Thoracic aorta (tissue), 2 donors: ENCODE measurements at regions not wholly inside any gene's neighbourhood (a gene's known extent, or its start where the extent isn't known, plus 50 kb on each side); places are given as distances from the start of the nearest gene placed in this dataset.

Source experiments
- ATAC-seq: fragments of 150-250 bp; one replicate; pipeline ENCODE4 v1.8.0; 2017; ENCODE audit warnings: low read depth; ENCODE audit not compliant: insufficient number of reproducible peaks, low FRiP score
- DNase-seq: peaks from one replicate; pipeline ENCODE4 v3.0.0-alpha.2; 2020; ENCODE audit warnings: low spot score
- H3K27ac ChIP-seq, 2 donors: fragments of 200-600 bp; sonication (generic); 1 replicate in 1 of 2; 2 replicates in 1 of 2; pipeline ENCODE4 v1.5.1; 2016; ENCODE audit warnings: mild to moderate bottlenecking in 2 of 2, moderate library complexity in 2 of 2
- H3K27me3 ChIP-seq: fragments of 200-600 bp; sonication (generic); replicated peaks from 2 replicates; pipeline ENCODE4 v1.6.0; 2016; ENCODE audit warnings: mild to moderate bottlenecking; ENCODE audit not compliant: insufficient read depth
- H3K36me3 ChIP-seq: fragments of 200-600 bp; sonication (generic); one replicate; pipeline ENCODE4 v1.5.1; 2016
- H3K4me1 ChIP-seq, 2 donors: fragments of 200-600 bp; sonication (generic); 1 replicate in 1 of 2; 2 replicates in 1 of 2; pipeline versions ENCODE4 v1.5.1 to v1.6.0; 2016; ENCODE audit warnings: low read depth in 2 of 2, mild to moderate bottlenecking in 1 of 2; ENCODE audit not compliant: control insufficient read depth in 1 of 2
- H3K4me3 ChIP-seq: fragments of 200-600 bp; sonication (generic); 2 replicates; pipeline ENCODE4 v1.5.1; 2016; ENCODE audit warnings: mild to moderate bottlenecking
- H3K9me3 ChIP-seq: fragments of 200-600 bp; sonication (generic); 2 replicates; pipeline ENCODE4 v1.5.1; 2016
- TF ChIP-seq, protein P1 (sequence below): fragments of 200-600 bp; sonication (generic); IDR thresholded peaks from one replicate; pipeline ENCODE4 v1.5.1; 2019; ENCODE audit warnings: antibody characterized with exemption

DNA sequence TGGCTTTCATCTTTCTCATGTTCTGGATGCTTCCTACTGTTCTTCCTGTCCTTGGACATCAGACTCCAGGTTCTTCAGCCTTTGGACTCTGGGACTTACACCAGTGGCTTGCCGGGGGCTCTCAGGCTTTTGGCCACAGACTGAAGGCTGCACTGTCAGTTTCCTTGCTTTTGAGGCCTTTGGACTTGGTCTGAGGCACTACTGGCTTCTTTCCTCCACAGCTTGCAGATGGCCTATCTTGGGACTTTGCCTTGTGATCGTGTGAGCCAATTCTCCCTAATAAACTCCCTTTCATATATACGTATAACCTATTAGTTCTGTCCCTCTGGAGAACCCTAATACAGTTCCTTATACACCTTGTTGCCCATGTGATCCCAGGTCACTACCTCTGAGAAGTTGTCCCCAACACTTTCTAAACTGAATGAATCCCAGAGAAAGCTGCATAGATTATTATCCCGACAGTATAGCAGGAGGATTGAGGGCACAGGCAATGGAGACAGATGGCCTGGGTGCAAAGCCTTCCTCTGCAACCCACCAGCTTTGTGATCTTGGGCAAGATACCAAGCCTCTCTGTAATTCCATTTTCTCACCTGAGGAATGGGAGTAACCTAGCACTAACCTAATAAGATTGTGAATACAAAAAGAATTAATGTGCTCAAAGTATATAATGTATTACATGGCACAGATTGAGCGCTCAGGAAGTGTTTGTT lies 449.6 kb upstream of the BRINP1 start:
- TF ChIP-seq, protein P1, sequence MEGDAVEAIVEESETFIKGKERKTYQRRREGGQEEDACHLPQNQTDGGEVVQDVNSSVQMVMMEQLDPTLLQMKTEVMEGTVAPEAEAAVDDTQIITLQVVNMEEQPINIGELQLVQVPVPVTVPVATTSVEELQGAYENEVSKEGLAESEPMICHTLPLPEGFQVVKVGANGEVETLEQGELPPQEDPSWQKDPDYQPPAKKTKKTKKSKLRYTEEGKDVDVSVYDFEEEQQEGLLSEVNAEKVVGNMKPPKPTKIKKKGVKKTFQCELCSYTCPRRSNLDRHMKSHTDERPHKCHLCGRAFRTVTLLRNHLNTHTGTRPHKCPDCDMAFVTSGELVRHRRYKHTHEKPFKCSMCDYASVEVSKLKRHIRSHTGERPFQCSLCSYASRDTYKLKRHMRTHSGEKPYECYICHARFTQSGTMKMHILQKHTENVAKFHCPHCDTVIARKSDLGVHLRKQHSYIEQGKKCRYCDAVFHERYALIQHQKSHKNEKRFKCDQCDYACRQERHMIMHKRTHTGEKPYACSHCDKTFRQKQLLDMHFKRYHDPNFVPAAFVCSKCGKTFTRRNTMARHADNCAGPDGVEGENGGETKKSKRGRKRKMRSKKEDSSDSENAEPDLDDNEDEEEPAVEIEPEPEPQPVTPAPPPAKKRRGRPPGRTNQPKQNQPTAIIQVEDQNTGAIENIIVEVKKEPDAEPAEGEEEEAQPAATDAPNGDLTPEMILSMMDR, result no peak
- Histone ChIP-seq H3K9me3 (no peaks in the 10 kb centered on the region), H3K27me3 (no peaks in the 10 kb centered on the region), H3K36me3 (no peaks in the 10 kb centered on the region), H3K27ac (no peak overlapping the region), H3K4me1 (no peaks in the 10 kb centered on the region), H3K4me3 (no peak overlapping the region)
- DNase-seq (no peak), ATAC-seq (no peak)

DNA sequence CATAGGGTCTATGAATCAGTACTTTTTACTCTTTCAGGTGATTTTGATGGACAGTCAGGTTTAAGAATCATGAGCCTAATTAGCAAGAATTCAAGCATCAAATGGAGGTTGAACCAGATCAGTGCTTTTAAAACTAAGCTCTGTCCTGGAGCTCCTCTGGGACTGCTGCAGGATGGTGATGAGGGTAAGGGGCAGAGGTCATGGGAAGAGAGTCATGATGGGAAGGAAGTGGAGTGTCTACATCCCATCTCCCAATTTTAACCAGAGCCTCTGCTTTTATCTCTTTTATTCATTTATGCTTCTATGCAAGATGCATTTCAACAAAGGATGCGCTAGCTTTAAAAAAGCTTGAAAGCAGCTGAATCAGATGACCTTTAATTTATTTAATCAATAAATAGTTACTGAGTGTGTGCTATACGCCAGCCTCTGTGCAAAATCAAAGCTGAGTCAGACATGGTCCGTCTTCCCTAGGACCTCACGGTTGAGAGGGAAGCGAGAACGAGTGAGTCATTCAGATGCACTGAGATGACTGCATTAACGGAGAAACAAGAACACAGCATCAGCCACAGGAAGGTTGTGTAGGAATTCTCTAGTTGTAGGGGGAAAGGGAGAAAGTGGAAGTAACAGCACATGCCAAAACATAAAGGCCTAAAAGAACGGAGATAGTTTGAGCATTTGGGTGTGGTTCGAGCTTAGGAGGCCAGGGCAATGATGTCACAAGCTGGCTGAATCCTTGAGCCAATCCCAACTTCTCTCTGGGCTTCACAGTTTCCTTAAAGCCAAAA lies 441.6 kb upstream of the BRINP1 start:
- no peak for DNase-seq
- H3K27me3 ChIP-seq, result no peaks in the 10 kb centered on the region
- H3K9me3 ChIP-seq, result no peaks in the 10 kb centered on the region
- ATAC-seq, result peak; percentile 88
- TF ChIP-seq, protein P1, result no peak
- H3K27ac ChIP-seq, result peak overlapping the region in 1 of 2 donors; percentile 70
- H3K4me3 ChIP-seq, result no peak overlapping the region
- no peaks in the 10 kb centered on the region for H3K36me3 ChIP-seq
- H3K4me1 ChIP-seq, result no peaks in the 10 kb centered on the region

DNA sequence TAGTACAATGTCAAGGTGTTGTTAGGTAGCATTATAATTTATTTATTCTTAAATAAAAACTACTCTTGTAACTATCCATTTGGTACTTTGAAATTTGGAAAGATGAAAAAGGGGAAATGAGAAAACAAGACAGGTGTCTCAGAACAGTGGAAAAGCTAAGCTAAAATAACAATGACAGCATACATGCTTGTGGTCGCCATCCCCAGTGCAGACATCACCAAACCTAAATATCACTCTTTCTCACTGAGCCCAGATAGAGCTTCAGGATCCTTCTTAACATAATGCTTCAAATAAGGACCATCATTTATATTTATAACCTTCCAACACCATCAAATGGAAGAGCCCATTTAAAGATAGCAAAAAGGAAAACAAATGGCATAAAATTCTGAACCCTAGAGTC lies 434.4 kb upstream of the BRINP1 start:
- Histone ChIP-seq H3K9me3 (no peaks in the 10 kb centered on the region), H3K4me3 (no peak overlapping the region), H3K4me1 (peaks cover 11 to 22% of the 10 kb centered on the region in 2 donors), H3K36me3 (no peaks in the 10 kb centered on the region), H3K27ac (no peak overlapping the region), H3K27me3 (no peaks in the 10 kb centered on the region)
- ATAC-seq (no peak), DNase-seq (no peak)
- TF ChIP-seq, protein P1, result no peak

DNA sequence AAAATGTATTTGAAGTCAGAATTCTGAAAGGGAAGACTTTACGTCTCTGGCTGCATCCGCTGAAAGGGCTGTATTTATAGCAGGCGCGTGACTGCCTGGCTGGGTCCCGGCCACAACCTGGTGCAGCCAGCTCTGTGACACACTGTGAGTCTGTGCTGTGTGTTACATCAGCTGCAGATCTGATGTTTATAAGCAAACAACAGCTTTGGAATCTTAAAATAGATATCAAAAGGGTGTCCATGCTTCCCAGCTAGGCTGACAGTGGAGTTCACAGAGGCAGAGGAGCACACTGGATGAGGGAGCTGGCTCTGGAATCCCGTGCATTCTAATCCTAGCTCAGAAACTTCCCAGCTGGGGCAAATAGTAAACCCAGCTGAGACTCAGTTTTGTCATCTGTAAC lies 433.4 kb upstream of the BRINP1 start:
- TF ChIP-seq, protein P1, result no peak
- Histone ChIP-seq H3K4me1 (peaks cover 11 to 22% of the 10 kb centered on the region in 2 donors), H3K27me3 (no peaks in the 10 kb centered on the region), H3K9me3 (no peaks in the 10 kb centered on the region), H3K36me3 (no peaks in the 10 kb centered on the region), H3K4me3 (no peak overlapping the region), H3K27ac (peak overlapping the region; percentile 55 to 78)
- peak; percentile 25 for DNase-seq
- peak; percentile 56 for ATAC-seq

DNA sequence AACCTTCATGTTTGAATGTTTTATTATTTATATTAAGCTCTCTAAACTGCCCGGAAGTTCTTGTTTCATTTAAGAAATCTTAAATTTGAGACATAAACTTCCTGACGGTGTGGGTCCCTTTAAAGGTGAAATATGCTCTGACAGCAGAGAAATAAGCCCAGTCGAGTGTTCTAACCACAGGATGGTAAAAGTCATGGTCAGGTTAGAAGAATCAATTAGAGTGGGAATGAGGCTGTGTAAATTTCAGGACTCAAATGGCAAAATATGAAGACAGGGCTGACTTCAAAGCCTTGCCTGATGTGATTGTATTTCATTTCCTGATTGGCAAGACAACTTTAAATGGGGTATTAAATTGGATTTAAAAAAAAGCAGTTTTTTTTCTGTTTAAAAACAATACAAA lies 432.9 kb upstream of the BRINP1 start:
- Histone ChIP-seq H3K27me3 (no peaks in the 10 kb centered on the region), H3K4me3 (no peak overlapping the region), H3K9me3 (no peaks in the 10 kb centered on the region), H3K27ac (peak overlapping the region; percentile 55 to 78), H3K4me1 (peaks cover 11 to 22% of the 10 kb centered on the region in 2 donors), H3K36me3 (no peaks in the 10 kb centered on the region)
- DNase-seq (no peak), ATAC-seq (no peak)
- TF ChIP-seq, protein P1, result no peak
